NCI-H1436 (cell line): ENCODE measurements at regions not wholly inside any gene's neighbourhood (a gene's known extent, or its start where the extent isn't known, plus 50 kb on each side); places are given as distances from the start of the nearest gene placed in this dataset.
"Not testable (repeated sequence)": the region's sequence is repeated elsewhere in the genome, so short reads cannot be mapped to it uniquely, and the experiment has no call there.

Source experiments
- DNase-seq: peaks from one replicate; lab custom pipeline; 2025; lab: John Stamatoyannopoulos, UW

DNA sequence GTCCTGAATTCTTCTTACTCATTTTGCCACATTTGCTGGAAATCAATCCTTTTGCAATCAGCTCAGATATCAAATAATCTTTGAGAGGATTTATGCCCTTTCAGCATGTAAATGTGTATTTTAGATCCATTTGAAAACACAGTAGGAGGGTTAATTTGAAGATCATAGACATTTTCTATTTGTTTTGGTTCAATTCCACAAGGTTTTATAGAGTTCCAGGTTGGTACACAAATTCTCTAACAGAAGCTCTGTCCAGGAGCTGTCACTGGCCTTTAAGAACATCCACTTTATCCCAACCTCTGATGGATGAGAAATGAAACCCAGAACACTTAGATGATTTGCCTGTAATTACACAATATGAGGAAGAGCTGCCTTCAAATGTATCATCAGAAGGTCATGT, 157.3 kb upstream of the CHAC2 start:
- no peak for DNase-seq

DNA sequence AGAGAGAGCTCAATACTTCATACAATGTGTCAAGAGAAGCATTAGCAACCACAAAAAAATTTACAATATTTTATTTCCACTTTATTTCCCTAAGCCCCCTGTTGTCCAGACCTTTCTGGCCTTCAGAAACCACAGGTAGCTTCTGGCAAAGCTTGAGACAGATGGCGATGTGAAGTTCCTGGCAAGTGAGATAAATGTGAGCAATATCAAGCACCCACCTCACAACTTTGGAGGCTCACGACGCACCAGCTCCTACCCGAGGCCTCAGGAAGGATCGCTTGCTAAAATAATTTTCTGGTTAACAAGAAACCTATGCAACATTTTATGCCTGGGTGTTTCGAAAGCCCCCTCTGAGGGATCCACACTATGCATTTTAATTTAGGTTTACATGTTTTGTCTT, 158.1 kb upstream of the CHAC2 start:
- no peak for DNase-seq

DNA sequence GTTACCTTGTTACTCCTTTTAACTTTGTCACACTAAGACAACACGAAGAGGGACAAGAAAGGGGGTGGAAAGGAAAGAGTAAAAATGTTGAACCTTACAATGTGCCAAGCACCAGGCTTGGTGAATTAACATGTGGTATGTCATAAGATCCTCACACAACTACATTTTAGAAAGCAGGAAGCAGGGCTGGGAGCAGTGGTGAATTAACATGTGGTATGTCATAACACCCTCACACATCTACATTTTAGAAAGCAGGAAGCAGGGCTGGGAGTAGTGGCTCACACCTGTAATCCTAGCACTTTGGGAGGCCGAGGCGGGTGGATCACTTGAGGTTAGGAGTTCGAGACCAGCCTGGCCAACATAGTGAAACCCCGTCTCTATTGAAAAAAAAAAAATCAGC, 159.3 kb upstream of the CHAC2 start:
- no peak for DNase-seq

DNA sequence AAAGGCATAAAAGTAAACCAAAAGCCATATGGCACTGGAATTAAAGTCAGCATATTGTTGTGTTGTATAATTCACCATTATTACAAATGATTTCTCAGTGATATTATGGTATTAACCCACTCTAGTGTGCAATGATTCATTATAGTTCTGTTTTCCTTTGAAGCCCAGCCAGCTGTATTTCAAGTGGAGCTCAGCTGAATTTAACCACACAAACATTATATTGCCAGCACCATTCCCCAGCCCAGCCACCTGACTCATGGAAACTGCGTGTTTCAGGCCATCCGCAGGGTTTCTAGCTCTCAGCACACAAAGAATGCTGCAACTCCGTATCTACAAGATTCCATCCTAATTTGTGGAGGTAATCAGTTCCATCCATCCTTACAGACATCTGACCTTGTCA, 166.8 kb upstream of the CHAC2 start:
- peak; percentile 32 for DNase-seq

DNA sequence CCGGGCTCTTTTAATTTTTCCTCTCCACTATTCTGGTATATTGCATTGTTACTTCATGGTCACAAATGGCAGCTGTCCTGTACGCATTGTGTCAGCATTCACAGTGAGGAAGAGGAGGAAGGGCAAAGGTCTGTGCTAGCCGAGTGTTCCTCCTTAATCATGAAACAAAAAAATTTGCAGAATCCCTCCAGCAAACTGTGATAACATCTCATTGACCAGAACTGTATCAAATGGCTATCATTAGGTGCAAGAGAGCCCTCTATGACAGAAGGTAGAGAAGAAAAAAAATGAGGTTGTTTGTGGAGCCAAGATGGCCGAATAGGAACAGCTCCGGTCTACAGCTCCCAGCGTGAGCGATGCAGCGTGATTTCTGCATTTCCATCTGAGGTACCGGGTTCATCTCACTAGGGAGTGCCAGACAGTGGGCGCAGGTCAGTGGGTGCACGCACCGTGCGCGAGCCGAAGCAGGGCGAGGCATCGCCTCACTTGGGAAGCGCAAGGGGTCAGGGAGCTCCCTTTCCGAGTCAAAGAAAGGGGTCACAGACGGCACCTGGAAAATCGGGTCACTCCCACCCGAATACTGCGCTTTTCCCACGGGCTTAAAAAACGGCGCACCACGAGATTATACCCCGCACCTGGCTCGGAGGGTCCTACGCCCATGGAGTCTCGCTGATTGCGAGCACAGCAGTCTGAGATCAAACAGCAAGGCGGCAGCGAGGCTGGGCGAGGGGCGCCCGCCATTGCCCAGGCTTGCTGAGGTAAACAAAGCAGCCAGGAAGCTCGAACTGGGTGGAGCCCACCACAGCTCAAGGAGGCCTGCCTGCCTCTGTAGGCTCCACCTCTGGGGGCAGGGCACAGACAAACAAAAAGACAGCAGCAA, 180.6 kb upstream of the CHAC2 start:
- not testable (repeated sequence) for DNase-seq

DNA sequence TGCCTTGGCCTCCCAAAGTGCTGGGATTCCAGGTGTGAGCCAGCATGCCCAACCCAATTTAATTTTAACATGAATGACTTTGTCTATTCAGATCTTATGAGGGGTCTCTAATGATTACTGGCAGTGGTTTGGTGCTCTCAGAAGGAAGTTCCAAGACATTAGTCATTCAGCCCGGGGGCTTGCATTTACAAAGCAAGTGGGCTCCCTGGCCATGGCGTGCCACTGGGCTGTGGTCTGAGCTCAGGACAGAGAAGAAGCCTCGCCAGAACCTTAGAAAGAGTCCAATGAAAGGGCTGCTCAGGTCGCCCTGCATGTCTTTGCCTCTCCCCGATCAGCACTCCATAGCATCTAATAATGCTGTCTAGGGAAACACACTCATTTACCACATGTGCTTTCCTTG, 182.6 kb upstream of the CHAC2 start:
- no peak for DNase-seq

DNA sequence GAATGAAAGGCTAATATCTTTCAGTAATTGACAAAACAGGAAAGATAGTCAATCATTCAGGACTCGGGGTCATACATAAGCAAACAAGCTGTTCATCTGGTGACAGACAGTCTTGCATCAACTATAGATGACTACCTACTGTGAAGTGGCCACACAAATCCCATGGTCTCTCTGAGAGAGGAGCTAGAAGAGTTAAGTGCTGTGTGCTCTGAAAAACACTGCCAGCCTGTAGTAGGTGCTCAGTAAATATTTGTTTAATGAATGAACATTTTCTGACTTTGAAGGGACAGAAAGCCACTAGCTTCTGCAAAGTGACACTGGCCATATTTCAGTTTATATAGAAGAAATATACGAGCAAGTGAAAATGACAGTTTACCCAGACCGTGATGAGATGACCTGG, 184.0 kb upstream of the CHAC2 start:
- DNase-seq = no peak

DNA sequence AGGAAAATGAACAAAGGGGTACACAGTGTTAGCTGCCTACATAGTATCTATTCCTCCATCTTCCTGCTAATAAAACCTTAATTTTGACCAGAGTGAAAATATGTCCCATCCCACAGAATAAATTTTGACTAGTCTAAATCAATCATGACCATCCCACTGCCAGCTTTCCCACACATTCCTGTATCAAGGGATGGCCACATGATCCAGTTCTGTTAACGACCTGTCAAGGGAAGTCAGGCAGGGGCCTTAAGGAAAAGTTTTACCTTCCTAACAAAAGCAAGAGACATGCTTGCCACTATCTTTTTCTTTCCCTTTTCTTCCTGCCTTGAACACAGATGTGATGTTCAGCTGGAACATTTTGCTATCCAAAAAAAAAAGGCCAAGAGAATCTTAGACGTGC, 185.0 kb upstream of the CHAC2 start:
- no peak for DNase-seq

DNA sequence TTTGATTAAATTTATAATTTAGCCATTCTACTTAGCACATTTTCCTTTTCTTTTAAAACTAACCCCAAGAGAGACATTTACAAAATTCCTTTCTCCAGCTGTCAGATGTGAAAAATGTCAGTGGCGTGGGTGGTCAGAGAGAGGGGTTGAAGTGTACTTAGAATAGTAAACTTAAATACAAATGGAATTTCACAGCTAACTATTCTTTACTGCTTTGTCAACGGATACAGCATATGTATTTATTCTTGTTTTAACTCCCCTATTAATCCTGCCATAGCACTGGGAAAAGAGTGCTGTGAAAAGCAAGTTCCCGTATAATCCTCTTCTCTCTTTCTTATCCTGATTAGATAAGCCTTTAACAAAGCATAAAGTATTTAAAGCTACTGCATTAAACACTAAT, 191.4 kb upstream of the CHAC2 start:
- DNase-seq = no peak

DNA sequence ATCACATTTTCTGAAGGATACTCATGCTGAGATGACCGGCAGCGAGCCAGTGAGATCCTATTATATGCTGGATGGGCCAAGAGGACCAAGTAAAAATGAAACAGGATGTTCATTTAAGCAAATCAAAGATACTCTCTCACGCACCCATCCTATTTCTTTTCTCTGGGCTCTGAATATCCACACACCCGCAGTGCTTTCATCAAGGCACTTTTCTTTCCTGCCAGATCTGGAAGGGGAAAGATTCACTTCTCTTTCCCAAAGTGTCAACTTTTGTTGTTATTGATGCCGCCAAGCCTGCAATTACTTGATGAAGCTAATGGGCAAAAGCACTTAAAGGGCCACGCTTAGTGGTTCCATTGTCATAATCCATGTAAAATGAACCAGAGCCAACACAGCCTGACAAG, 191.9 kb upstream of the CHAC2 start:
- DNase-seq = peak; percentile 35

DNA sequence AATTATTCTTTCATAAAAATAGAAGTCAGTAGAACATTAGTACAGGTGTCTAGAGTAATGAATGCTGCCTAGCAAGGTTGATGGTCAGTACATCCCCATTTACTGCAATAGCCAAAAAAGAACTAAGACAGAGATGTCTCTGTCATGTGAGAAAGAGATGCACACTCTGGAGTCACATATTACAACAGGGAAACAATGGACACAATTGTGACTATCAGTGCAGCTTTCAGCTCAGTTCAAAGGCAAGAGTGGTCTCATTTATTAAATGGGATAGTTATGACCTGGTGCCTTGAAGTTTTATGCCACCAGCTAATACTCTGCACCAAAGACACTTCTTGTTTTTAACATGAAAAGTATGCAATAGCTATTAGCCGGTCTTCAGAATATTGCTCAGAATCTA, 194.9 kb upstream of the CHAC2 start:
- DNase-seq = no peak

DNA sequence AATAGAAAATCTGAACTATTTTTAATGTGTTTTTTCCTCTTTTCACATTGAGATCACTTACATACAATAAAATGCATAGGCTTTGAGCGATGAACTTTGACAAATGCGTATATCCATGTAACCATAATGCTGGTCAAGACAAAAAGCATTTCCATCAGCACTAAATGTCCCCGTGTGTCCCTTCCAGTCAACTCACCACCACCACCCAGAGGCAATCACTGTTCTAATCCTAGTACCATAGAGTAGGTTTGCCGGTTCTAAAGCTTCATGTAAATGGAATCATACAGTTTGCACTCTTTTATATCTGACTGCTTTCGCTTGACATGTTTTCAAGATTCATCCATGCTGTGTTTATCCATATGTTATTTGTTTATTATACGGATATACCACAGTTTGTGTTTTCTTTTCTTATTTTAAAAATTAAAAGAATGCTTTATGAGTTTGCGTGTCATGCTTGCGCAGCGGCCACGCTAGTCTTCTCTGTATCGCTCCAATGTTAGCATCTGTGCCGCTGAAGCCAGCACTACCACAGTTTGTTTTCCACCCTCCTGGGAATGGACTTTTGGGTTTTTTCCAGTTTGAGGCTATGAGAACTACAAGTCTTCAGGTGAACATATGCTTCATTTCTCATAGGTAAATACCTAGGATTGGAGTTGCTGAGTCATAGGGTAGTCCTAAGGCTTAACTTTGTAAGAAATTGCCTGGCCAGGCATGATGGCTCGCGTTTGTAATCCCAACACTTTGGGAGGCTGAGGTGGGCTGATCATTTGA, 197.5 kb upstream of the CHAC2 start:
- DNase-seq = no peak

DNA sequence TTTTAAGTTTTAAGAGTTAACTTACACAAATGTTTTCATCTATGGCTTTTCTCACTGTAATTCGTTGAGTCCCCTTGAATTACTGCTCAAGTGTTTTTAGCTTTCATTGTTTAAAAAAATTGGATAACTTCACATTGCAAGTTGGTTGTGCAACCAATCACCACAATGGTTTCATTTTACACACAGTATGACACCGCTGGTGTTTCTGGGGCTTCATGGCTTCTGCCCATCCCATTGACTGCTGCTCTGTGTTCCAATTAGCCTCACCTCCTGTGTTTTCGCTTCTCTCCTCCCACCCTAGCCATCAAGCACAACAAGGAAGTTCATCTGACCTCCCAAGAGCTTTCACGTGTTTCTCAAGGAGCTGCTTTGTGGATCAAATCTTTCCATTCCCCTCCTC, 199.1 kb upstream of the CHAC2 start:
- no peak for DNase-seq

DNA sequence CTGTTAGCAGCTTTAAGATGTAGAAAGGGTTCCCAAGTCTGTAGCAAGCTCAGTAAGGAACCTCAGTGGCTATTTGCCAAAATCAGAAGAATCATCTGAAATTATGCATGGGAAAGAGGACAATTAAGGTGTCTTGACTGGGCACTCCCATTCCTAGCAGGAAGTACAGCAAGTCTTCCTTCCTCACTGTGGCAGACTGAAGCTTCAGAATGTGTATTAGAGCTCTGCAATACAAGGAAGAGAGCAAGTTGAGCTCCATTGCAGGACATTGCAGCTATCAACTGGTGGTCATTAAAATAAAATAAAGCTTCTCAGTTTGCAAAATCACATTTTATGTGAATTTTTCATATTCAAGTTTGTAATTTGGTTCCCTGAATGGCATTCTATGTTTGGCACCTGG, 200.5 kb upstream of the CHAC2 start:
- no peak for DNase-seq

DNA sequence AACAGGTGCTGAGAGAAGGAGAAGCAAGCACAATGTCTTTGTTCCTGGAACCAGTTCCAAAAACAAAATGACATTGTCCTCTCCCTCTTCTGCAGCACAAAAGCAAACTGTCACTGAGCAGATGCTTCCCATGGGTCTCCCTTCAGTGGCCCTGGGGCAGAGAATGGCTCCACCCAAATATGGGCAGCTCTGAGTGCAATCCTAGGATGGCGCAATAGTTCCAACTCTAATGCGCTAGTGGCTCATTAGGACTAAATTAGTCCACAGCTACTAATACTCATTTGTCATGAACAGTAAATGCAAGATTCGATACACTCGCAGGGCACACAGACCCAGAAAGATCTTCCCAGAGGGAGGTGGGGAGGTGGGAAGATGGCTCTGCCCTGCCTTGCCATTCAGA, 205.2 kb upstream of the CHAC2 start:
- no peak for DNase-seq

DNA sequence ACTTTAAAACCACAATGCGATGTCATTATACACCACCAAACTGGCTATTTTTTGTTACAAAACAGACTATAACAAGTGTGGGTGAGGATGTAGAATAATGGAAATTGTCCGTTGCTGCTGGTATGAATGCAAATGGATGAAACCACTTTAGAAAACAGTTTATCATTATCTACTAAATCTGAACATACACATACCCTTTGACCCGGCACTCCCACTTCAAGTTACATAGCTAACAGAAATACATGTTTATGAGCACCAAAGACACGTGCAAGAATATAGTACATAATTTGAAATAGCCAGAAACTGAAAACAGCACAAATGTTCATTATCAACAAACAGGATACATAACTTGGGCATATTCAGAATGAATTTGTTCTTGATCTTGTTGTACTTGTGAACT, 206.4 kb upstream of the CHAC2 start:
- no peak for DNase-seq

DNA sequence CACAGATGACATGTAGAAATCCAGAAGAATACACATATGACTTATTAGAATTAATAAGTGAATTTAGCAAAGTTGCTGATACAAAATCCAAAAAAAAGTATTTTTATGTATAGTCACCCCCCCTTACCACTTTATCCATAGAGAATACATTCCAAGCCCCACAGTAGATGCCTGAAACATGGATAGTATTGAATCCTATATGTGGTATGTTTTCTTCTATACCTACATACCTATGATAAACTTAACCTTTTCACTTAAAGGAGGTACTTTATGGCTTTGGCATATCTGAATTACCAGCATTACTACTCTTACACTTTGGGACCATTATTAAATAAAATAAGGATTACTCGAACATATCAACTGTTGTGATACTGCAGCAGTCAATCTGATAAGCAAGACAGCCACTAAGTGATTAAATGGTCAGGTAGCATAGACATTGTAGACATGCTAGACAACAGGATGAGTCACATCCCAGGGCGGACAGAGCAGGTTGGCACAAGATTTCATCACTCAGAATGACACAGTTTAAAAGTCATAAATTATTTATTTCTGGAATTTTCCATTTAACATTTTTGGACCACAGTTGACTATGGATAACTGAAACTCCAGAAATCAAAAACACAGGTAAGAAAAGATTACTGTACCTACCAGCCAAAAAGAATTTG, 208.2 kb upstream of the CHAC2 start:
- no peak for DNase-seq

DNA sequence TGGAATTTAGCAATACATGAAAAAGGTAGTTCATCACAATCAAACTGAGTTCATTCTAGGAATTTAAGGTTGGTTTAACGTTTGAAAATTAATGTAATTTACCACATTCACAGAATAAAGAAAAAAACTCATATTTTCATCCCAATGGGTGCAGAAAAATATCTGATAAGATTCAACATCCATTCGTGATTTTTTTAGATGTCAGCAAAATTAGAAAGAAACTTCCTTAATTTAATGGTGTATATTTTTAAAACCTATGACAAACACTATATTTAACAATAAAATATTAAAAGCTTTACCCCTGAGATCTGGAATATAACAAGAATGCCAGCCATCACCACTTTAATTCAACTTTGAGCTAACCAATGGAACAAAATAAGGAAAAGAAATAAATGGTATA, 208.7 kb upstream of the CHAC2 start:
- DNase-seq = no peak

DNA sequence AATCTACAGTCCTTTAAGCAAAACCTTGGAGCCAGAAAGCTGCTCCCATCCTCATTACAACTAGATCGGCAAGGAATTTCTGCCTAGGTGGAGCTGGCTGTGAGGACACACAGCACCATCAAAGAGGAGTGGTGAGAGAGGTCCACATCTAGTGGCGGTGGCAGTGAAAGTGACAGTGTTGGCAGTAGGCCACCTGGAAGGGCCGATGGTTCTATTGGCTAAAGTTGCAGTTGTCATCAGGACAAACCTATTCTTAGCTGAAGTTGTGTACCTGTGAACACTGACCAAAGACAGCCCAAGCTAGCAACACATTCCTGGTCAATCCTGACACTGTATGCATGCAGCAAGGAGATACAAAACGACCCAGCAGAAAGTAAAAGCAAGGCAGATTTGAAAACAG, 218.1 kb upstream of the CHAC2 start:
- DNase-seq = no peak

DNA sequence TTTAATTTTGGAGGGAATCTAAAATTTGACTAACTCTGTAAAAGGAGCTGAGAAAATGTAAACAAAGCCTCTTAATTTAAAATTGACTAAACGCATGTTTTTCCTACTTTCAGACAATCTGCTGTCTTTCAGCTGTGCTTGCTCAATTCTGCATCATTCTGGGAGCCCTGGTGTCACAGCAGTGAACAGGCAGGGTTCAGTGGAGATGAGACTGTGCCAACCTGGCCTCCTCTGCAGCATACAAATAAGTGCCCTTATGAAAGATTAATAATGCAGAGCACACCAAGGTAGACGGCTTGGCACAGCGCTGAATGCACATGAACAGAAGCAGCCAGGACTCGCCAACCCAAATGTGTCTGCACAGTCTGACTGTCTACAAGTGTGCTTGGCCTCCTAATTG, 222.0 kb upstream of the CHAC2 start:
- no peak for DNase-seq

DNA sequence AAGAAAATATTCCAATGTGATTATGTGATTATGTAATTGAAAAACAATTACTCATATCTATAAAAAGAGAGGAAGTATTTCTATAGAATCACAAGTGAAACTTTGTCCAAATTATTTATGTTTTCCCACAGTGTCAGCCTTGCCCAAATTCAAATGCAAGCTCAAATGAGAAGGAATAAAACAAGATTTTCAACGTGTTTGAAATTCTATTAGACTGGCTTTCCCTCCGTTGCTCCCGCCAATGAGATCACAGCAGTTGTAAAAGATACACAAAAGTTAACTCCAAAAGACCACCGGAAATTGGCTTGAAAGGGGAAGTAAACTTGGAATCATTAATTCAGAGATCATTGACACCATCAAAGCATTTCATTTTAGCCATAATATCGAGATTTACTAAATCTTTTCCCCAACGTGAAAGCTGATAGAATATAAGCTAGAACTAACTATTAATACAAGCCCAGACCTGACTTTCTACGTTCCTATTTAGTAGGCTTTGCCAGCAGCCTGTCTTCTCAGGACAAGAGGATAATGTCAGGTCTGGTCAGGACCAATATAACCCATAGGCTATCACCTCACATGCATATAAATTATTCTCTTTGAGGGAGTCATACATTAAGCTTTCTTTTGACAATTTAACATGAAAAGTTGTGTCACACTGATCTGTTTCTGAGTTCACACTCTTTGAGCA, 222.6 kb upstream of the CHAC2 start:
- no peak for DNase-seq

DNA sequence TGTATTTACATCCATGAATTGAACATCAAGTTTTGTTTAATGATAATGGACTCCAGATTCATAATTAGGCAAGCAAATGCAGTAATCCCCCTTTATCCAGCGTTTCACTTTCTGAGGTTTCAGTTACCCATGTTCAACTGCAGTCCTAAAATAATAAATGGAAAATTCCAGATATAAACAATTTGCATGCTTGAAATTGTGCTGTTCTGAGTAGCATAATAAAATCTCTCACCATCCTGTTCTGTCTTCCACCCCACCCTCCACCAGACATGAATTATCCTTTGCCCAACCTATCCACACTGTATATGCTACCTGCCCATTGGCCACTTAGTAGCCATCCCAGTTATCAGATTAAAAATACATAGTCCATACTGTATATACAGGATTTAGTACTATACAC, 224.5 kb upstream of the CHAC2 start:
- no peak for DNase-seq
